Memory B cell (primary cell): ENCODE measurements at regions not wholly inside any gene's neighbourhood (a gene's known extent, or its start where the extent isn't known, plus 50 kb on each side); places are given as distances from the start of the nearest gene placed in this dataset.

Source experiments
- ATAC-seq: fragments of 150-1000 bp; cut with Tn5 transposase; 2 replicates; pipeline ENCODE4 v1.10.0; 2021; ENCODE audit warnings: low read depth, mild to moderate bottlenecking, moderate library complexity
- DNase-seq, 2 donors: peaks; one replicate each; pipeline ENCODE4 v3.0.0; 2022; ENCODE audit warnings: low spot score in 2 of 2
- H3K27ac Mint-ChIP-seq: one replicate; pipeline ENCODE4 v1.8.0; 2022; ENCODE audit warnings: mild to moderate bottlenecking, moderate library complexity, mixed read lengths
- H3K27me3 Mint-ChIP-seq: one replicate; pipeline ENCODE4 v1.8.0; 2022; ENCODE audit warnings: mixed read lengths
- H3K36me3 Mint-ChIP-seq: one replicate; pipeline ENCODE4 v1.8.0; 2022; ENCODE audit warnings: mild to moderate bottlenecking, mixed read lengths
- H3K4me1 Mint-ChIP-seq: one replicate; pipeline ENCODE4 v1.8.0; 2022; ENCODE audit warnings: mixed read lengths
- H3K4me3 Mint-ChIP-seq: one replicate; pipeline ENCODE4 v1.8.0; 2022; ENCODE audit warnings: mild to moderate bottlenecking, moderate library complexity, mixed read lengths
- H3K9me3 Mint-ChIP-seq: one replicate; pipeline ENCODE4 v1.8.0; 2022; ENCODE audit warnings: mixed read lengths

GRCh38 chr6:105608711-105609374 lies 206.0 kb upstream of the PREP start:
- Mint-ChIP-seq H3K27ac (no peak overlapping the region), H3K27me3 (no peaks in the 10 kb centered on the region), H3K4me1 (no peaks in the 10 kb centered on the region), H3K4me3 (no peak overlapping the region), H3K9me3 (no peaks in the 10 kb centered on the region), H3K36me3 (no peaks in the 10 kb centered on the region)
- ATAC-seq: no peak
- no peak for DNase-seq

DNA sequence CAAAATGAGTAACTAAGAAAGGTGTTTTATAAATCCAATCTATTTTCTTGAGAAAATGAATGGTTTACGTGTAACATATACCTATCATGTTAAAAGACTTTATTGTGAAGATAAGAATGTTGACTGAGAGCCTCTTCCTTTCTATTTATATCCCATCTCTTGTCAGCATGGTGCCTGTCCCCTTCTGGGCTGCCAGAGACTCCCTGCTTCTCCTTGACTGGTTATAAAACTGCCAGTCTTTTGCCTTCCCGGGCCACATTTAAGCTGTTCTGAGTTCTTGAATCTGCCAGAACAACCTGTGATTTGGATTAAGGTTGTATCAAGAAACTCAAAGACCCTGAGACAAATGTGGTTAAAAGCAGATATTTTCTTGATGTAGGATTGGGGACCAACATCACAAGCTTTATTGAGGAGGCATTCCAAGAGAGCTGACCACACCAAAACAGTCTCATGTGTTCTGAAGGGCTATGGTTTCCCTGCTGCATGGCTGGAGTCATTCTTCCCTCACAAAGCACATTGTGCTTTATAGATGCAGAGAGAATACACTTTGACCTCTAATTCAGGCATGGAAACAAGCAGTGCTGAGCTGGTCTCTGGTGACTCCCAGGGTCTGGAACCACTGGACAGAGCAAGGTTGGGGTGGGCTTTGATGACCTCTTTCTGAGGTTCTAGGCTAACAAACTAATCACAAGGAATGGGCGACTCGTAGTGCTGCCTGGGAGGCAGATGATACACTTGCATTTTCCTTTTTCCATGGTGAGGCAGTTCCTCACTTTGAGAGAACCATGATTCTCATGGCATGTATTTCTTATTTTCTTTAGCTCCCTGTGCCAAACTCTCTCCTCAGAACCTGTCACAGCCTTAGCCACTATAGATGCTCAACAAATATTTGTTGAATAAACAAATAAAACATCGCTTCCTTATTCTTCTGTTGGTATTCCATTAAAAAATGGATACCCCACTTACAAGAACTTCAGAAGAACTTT lies 205.0 kb upstream of the PREP start:
- no peak overlapping the region for H3K27ac Mint-ChIP-seq
- DNase-seq (no peak), ATAC-seq (no peak)
- H3K36me3 Mint-ChIP-seq: no peaks in the 10 kb centered on the region
- H3K9me3 Mint-ChIP-seq: no peaks in the 10 kb centered on the region
- no peak overlapping the region for H3K4me3 Mint-ChIP-seq
- no peaks in the 10 kb centered on the region for H3K27me3 Mint-ChIP-seq
- no peaks in the 10 kb centered on the region for H3K4me1 Mint-ChIP-seq

DNA sequence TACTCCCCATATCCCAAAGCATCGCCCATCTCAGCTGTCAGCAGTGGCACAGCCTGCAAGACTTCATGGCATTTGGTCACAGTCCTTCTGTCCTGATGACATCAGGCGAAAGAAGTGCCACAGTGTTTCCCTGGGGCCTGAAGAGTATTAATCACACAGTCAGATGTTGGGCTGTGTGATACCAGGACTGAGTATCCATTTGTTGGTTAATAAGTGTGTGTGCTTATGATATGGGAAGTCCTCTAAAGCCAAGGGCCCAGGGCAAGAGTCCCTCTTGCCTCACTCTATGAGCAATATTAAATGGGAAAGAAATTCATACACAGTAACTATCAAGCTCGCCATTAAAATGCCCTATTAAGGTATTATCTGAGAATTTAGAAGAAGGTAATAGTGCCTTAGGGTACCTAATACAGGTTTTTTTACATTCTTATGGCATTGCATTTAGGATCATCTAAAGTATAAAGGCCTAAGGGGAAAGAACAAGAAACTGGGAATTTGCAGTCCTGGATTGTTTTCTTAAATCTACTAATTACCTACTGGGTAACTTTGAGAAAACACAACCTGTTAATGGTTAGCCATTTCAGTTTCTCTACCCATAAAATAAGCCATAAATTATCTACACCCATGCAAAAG lies 204.1 kb upstream of the PREP start:
- no peak overlapping the region for H3K27ac Mint-ChIP-seq

DNA sequence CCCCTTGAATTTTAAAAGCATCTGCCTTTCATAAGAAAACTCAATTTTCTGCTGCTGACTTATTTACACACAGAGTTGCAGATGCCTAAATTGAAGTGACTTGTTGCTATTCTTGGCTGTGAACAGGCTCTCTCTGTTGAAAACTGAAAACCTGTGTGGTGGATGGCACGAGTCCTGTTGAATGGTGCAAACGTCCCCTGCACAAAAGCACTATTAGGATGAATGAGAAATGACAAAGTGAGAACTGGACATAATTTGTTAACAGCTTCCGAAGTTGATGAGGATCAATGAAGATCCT lies 201.7 kb upstream of the PREP start:
- Mint-ChIP-seq H3K9me3 (no peaks in the 10 kb centered on the region), H3K4me1 (peaks cover 7% of the 10 kb centered on the region), H3K36me3 (no peaks in the 10 kb centered on the region), H3K4me3 (no peak overlapping the region), H3K27ac (no peak overlapping the region), H3K27me3 (no peaks in the 10 kb centered on the region)
- ATAC-seq (no peak), DNase-seq (no peak)

More for the DNA sequence above, 204.1 kb upstream of the PREP start:
- Mint-ChIP-seq H3K27me3 (no peaks in the 10 kb centered on the region), H3K36me3 (no peaks in the 10 kb centered on the region), H3K4me3 (no peak overlapping the region), H3K4me1 (peaks cover under 1% of the 10 kb centered on the region), H3K9me3 (no peaks in the 10 kb centered on the region)
- ATAC-seq (no peak), DNase-seq (no peak)

DNA sequence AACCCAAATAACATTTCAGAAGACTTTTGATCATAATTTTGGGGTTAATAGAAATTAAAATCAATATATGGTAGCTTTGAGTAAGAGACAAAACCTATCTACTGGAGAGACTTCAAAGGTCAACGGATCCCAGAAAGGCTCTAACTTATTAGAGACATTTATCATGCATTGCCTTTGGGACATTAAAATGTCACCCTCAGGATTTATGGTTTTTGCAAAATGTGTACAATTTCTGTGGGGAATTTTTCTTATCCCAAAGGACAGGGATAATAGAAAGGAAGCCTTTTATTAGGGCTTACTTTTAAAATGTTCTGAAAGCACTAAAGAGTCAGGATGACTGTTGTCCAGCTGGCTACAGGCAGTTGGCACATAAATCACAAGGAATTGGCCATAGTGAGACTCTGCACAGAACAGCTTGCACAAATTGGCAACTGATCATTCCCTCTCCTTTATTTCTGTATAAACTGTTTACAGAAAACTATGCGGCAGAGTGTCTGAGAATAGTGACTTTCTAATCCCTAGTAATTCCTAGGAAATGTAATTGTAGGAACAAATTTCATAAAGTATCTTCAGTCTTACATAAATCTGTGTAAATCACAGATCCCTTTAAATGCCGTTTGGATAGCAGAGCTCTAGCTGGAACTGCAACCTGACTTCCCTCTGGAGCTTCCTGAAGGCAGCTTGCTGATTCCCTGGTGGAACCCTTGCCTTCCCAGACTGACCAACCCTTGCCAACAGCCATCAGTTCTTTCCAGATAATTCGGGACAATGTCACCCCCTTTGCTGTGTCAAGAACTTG lies 201.1 kb upstream of the PREP start:
- H3K4me3 Mint-ChIP-seq: no peak overlapping the region
- H3K27ac Mint-ChIP-seq: no peak overlapping the region
- DNase-seq (no peak), ATAC-seq (no peak)
- H3K36me3 Mint-ChIP-seq: no peaks in the 10 kb centered on the region
- H3K9me3 Mint-ChIP-seq: no peaks in the 10 kb centered on the region
- H3K27me3 Mint-ChIP-seq: no peaks in the 10 kb centered on the region
- peaks cover 7% of the 10 kb centered on the region for H3K4me1 Mint-ChIP-seq

DNA sequence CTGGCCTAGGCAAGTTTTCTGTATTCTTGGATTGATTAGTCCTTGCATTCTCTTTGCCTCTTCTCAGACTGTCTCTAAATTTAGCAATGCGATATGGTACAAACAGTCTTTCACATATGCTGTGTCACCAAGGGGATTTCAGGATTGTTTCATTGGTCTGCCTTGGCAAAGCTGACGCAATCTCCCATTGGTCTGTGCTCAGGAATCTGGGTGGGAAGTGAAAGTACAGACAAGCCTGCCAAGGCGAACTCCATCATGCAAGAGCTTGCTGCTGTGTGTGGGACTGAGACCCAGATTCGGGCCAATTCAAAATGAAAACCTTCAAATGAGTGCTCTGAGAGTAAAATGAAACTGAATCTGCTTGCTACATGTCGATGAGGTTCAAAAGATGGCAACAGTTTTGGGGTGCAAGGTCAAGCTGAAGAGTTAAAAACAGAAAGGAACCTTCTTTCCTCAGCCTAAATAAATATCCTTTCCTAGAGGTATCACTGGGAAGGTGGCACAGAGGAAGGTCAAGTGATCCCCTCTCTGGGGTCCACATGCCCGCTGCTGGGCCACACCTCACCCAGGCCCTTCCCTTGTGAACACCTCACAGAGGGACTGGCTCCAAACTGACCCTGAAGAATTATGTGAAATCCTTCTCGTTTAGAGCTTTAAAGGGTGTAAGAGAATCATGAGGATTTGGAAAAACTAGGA lies 198.8 kb upstream of the PREP start:
- Mint-ChIP-seq H3K9me3 (peaks cover 4% of the 10 kb centered on the region), H3K36me3 (peaks cover 1% of the 10 kb centered on the region), H3K27me3 (no peaks in the 10 kb centered on the region), H3K4me1 (peaks cover 7% of the 10 kb centered on the region), H3K4me3 (peak overlapping the region; percentile 59), H3K27ac (peak overlapping the region; percentile 68)
- DNase-seq (no peak), ATAC-seq (peak; percentile 66)

DNA sequence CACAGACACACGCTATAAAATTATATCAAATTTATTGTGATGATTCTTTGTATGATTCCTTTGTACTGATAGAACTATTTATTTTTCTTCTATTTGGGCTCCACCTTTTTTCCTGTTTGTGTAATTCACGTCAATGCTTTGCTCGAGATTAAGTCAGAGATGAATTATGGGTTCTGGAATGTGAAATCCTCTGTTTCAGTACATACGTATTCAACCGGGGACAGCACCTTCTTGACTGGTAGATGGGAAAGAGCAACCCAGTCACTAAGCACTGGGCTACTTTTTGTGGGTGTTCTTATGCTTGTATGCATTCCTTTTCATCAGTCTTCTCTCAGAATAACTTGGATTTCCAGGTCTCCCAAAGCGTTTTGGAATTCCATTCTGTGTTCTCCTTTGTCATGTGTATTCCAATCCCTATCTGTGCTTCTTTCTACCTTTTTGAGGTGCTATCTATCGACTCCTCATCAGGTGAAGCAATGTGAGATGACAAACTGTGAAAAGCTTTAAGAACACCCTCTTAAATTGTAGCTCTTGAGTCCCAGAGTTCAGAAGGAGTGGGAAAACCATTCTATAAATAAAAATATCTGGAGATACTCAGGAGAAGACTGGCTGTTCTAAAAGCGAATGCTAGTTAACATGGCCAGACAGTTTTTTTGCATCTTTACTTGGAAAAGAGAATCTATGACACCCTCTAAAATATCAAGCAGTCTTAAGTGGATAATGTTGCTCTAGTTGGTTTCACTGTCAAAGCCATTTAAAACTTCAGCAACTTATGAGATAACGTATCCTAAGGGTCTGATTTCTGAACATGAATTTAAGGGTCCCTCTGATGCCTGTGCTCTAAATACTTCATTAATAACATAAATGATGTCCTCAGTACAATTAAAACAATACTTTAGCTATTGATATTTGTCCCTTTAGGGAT lies 197.7 kb upstream of the PREP start:
- Mint-ChIP-seq H3K36me3 (peaks cover 1% of the 10 kb centered on the region), H3K4me1 (peaks cover 7% of the 10 kb centered on the region), H3K27ac (no peak overlapping the region), H3K4me3 (no peak overlapping the region), H3K27me3 (no peaks in the 10 kb centered on the region), H3K9me3 (peaks cover 4% of the 10 kb centered on the region)
- DNase-seq (no peak), ATAC-seq (no peak)

- H3K4me1 Mint-ChIP-seq: peaks cover 7% of the 10 kb centered on the region
- peaks cover 4% of the 10 kb centered on the region for H3K9me3 Mint-ChIP-seq
- no peak overlapping the region for H3K27ac Mint-ChIP-seq
- DNase-seq (no peak), ATAC-seq (no peak)
- no peaks in the 10 kb centered on the region for H3K27me3 Mint-ChIP-seq
- peaks cover 1% of the 10 kb centered on the region for H3K36me3 Mint-ChIP-seq
- H3K4me3 Mint-ChIP-seq: no peak overlapping the region
Measured at GRCh38 chr6:105598264-105598663, 195.4 kb upstream of the PREP start.

GRCh38 chr6:105596284-105596755 lies 193.4 kb upstream of the PREP start:
- Mint-ChIP-seq H3K4me3 (no peak overlapping the region), H3K36me3 (peaks cover 1% of the 10 kb centered on the region), H3K9me3 (peaks cover 4% of the 10 kb centered on the region), H3K27ac (no peak overlapping the region), H3K27me3 (no peaks in the 10 kb centered on the region), H3K4me1 (peaks cover 3% of the 10 kb centered on the region)
- ATAC-seq (no peak), DNase-seq (no peak)

GRCh38 chr6:105595829-105596228 lies 192.9 kb upstream of the PREP start:
- H3K4me1 Mint-ChIP-seq: peaks cover 7% of the 10 kb centered on the region
- ATAC-seq: no peak
- H3K9me3 Mint-ChIP-seq: peaks cover 4% of the 10 kb centered on the region
- no peak for DNase-seq
- H3K4me3 Mint-ChIP-seq: no peak overlapping the region
- H3K27me3 Mint-ChIP-seq: no peaks in the 10 kb centered on the region
- H3K27ac Mint-ChIP-seq: no peak overlapping the region
- H3K36me3 Mint-ChIP-seq: peaks cover 1% of the 10 kb centered on the region

DNA sequence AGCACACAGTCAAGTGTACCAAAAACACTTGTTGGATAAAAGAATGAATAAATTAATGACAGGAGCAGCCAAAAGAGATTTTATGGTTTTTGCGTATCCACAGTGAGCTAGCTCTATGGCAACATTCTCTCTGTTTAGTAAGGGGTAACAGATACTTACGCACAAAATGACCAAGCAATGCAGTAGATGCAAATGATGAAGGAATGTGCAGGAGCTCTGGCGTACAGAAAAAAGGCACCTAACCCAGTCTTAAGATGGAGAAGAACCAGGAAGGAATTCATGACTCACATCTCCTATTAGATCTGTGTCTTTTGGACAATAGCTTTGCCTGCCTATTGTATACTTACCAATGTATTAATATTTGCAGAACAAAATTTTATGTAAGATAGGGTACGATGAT lies 191.9 kb upstream of the PREP start:
- no peaks in the 10 kb centered on the region for H3K27me3 Mint-ChIP-seq
- no peak overlapping the region for H3K4me3 Mint-ChIP-seq
- peaks cover 4% of the 10 kb centered on the region for H3K9me3 Mint-ChIP-seq
- H3K36me3 Mint-ChIP-seq: peaks cover 1% of the 10 kb centered on the region
- H3K27ac Mint-ChIP-seq: no peak overlapping the region
- ATAC-seq (no peak), DNase-seq (no peak)
- peaks cover 7% of the 10 kb centered on the region for H3K4me1 Mint-ChIP-seq

DNA sequence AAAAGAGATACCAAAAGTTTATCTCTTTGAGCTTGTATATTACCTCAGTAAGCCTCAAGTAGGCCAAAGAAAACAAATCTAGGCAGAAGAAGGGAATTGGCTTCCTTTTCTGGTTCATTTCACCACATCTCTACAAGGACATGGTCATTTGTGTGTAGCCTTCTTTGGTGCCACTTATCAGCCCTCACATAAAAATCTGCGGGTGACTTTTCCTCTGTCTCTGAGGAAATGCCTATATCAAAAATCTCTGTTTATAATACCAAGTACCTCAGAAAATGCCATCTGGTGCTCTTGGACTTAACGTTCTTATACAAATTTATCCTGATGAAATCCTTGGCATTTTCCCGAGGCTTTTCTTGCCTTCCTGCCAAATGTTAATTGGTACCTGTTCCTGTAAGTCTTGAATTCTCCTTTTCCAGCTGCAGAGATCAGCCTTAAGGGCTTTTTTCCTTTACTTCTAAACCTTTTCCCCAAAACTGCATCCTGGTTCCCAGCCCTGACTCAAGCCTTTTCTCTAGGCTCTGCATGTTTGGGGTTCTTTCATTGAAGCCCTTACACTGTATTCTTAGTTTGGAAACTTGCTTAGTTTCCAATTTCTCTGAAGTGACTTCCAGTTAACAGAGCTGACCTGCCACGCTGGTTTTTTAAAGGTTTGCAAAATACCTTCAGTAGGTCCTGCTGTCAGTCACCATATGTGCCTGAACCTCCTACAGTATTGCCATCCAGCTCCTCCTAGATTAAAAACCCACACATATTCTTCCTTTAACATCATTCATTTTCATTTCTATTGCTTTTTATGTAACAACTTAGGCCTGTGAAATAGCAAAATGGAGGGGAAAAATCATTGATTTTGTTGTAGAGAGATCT lies 191.2 kb upstream of the PREP start:
- Mint-ChIP-seq H3K4me3 (no peak overlapping the region), H3K9me3 (peaks cover 4% of the 10 kb centered on the region), H3K27me3 (no peaks in the 10 kb centered on the region), H3K4me1 (peaks cover 7% of the 10 kb centered on the region), H3K36me3 (peaks cover 1% of the 10 kb centered on the region), H3K27ac (no peak overlapping the region)
- DNase-seq: no peak
- ATAC-seq: no peak
